Fibroblast of lung (primary cell): ENCODE measurements at regions not wholly inside any gene's neighbourhood (a gene's known extent, or its start where the extent isn't known, plus 50 kb on each side); places are given as distances from the start of the nearest gene placed in this dataset.

Source experiments
- DNase-seq, 2 donors: peaks; one replicate each; pipeline versions ENCODE4 v3.0.0 to v3.0.0-alpha.2; 2010; ENCODE audit warnings: low read depth in 2 of 2
- H2AFZ ChIP-seq: 2 replicates; pipeline ENCODE4 v1.5.1; 2012; ENCODE audit warnings: low read length, control low read depth, inconsistent platforms
- H3K27ac ChIP-seq: 2 replicates; pipeline ENCODE4 v1.5.1; 2011; ENCODE audit warnings: low read length, control low read depth; ENCODE audit not compliant: insufficient read depth
- H3K27me3 ChIP-seq: 2 replicates; pipeline ENCODE4 v1.5.1; 2011; ENCODE audit warnings: mild to moderate bottlenecking, low read length; ENCODE audit not compliant: control insufficient read depth, insufficient read depth
- H3K36me3 ChIP-seq: 2 replicates; pipeline ENCODE4 v1.5.1; 2011; ENCODE audit warnings: low read length; ENCODE audit not compliant: control insufficient read depth, insufficient read depth
- H3K4me1 ChIP-seq: 2 replicates; pipeline ENCODE4 v1.5.1; 2011; ENCODE audit warnings: low read length; ENCODE audit not compliant: control insufficient read depth, insufficient read depth; ENCODE audit errors: extremely low read depth
- H3K4me2 ChIP-seq: 2 replicates; pipeline ENCODE4 v1.5.1; 2011; ENCODE audit warnings: low read length, control low read depth; ENCODE audit not compliant: insufficient read depth; ENCODE audit errors: extremely low read depth
- H3K4me3 ChIP-seq, 4 experiments: fragments of 200-600 bp in 1 of 4; sonication (generic) in 1 of 4; replicated peaks in 1 of 4; 2 replicates each; pipeline ENCODE4 v1.5.1; 2011 to 2016; ENCODE audit warnings: low read length in 4 of 4, low read depth in 3 of 4, mild to moderate bottlenecking in 3 of 4, control low read depth in 2 of 4, inconsistent platforms in 1 of 4, mixed read lengths in 1 of 4; ENCODE audit not compliant: insufficient read depth in 1 of 4; ENCODE audit errors: control extremely low read depth in 1 of 4
- H3K79me2 ChIP-seq: 2 replicates; pipeline ENCODE4 v1.5.1; 2012; ENCODE audit warnings: mild to moderate bottlenecking, low read length, inconsistent platforms; ENCODE audit not compliant: control insufficient read depth, insufficient read depth
- H3K9ac ChIP-seq: 2 replicates; pipeline ENCODE4 v1.5.1; 2011; ENCODE audit warnings: mild to moderate bottlenecking, low read length, control low read depth; ENCODE audit not compliant: insufficient read depth
- H3K9me3 ChIP-seq: 2 replicates; pipeline ENCODE4 v1.5.1; 2012; ENCODE audit warnings: low read depth, low read length; ENCODE audit not compliant: control insufficient read depth, insufficient read depth
- H4K20me1 ChIP-seq: 2 replicates; pipeline ENCODE4 v1.5.1; 2011; ENCODE audit warnings: low read length; ENCODE audit not compliant: control insufficient read depth, insufficient read depth; ENCODE audit errors: extremely low read depth
- CTCF ChIP-seq, 2 donors: IDR thresholded peaks in 1 of 2; conservative IDR thresholded peaks in 1 of 2; 1 replicate in 1 of 2; 2 replicates in 1 of 2; pipeline ENCODE4 v1.5.1; 2011 to 2012; ENCODE audit warnings: low read length in 2 of 2, control low read depth in 1 of 2, inconsistent platforms in 1 of 2, low read depth in 1 of 2, mild to moderate bottlenecking in 1 of 2
- EZH2 ChIP-seq: IDR thresholded peaks from 2 replicates; pipeline ENCODE4 v1.5.1; 2012; ENCODE audit warnings: low read length, control low read depth, mild to moderate bottlenecking; ENCODE audit errors: missing control alignments

- no peak overlapping the region for H2AFZ ChIP-seq
- no peak overlapping the region for H3K27ac ChIP-seq
- peaks cover 3% of the 10 kb centered on the region for H3K4me1 ChIP-seq
- no peaks in the 10 kb centered on the region for H3K36me3 ChIP-seq
- no peak overlapping the region for H3K9ac ChIP-seq
- TF ChIP-seq CTCF (conservative IDR thresholded peaks at IDR 0.05 in 1 of 2, IDR thresholded peaks at IDR 0.05 in 1 of 2; ENCODE audit: low read depth in 1 of 2, low read length in 2 of 2) (no peak), EZH2 (no peak)
- H3K4me2 ChIP-seq = no peak overlapping the region
- H3K9me3 ChIP-seq = no peaks in the 10 kb centered on the region
- H4K20me1 ChIP-seq = no peaks in the 10 kb centered on the region
- no peak for DNase-seq
- H3K79me2 ChIP-seq = no peaks in the 10 kb centered on the region
- H3K4me3 ChIP-seq = no peak overlapping the region
- no peaks in the 10 kb centered on the region for H3K27me3 ChIP-seq
Observed at GRCh38 chr12:24044941-24045703, 95.7 kb upstream of the SOX5 start.

- DNase-seq = no peak
- H3K79me2 ChIP-seq = no peaks in the 10 kb centered on the region
- peaks cover 9% of the 10 kb centered on the region for H3K4me1 ChIP-seq
- H3K9me3 ChIP-seq = no peaks in the 10 kb centered on the region
- no peak overlapping the region for H3K4me2 ChIP-seq
- TF ChIP-seq EZH2 (no peak), CTCF (conservative IDR thresholded peaks at IDR 0.05 in 1 of 2, IDR thresholded peaks at IDR 0.05 in 1 of 2; ENCODE audit: low read depth in 1 of 2, low read length in 2 of 2) (no peak)
- H3K4me3 ChIP-seq = no peak overlapping the region
- no peaks in the 10 kb centered on the region for H3K27me3 ChIP-seq
- H3K36me3 ChIP-seq = no peaks in the 10 kb centered on the region
- H2AFZ ChIP-seq = no peak overlapping the region
- no peaks in the 10 kb centered on the region for H4K20me1 ChIP-seq
- no peak overlapping the region for H3K27ac ChIP-seq
- H3K9ac ChIP-seq = no peak overlapping the region
Observed at GRCh38 chr12:24042651-24043050, 93.2 kb upstream of the SOX5 start.

GRCh38 chr12:24039113-24039525 lies 89.6 kb upstream of the SOX5 start:
- H3K9me3 ChIP-seq = no peaks in the 10 kb centered on the region
- peaks cover 7% of the 10 kb centered on the region for H3K4me1 ChIP-seq
- no peak for TF ChIP-seq EZH2
- no peak for TF ChIP-seq CTCF (conservative IDR thresholded peaks at IDR 0.05 in 1 of 2, IDR thresholded peaks at IDR 0.05 in 1 of 2; ENCODE audit: low read depth in 1 of 2, low read length in 2 of 2)
- no peak overlapping the region for H3K4me2 ChIP-seq
- H2AFZ ChIP-seq = no peak overlapping the region
- H3K79me2 ChIP-seq = no peaks in the 10 kb centered on the region
- H3K36me3 ChIP-seq = no peaks in the 10 kb centered on the region
- H3K9ac ChIP-seq = no peak overlapping the region
- peak; percentile 93 to 96 for DNase-seq
- no peak overlapping the region for H3K27ac ChIP-seq
- no peak overlapping the region for H3K4me3 ChIP-seq
- no peaks in the 10 kb centered on the region for H3K27me3 ChIP-seq
- no peaks in the 10 kb centered on the region for H4K20me1 ChIP-seq
